ENCODE measurements at regions not wholly inside any gene's neighbourhood (a gene's known extent, or its start where the extent isn't known, plus 50 kb on each side); places are given as distances from the start of the nearest gene placed in this dataset.

DNA sequence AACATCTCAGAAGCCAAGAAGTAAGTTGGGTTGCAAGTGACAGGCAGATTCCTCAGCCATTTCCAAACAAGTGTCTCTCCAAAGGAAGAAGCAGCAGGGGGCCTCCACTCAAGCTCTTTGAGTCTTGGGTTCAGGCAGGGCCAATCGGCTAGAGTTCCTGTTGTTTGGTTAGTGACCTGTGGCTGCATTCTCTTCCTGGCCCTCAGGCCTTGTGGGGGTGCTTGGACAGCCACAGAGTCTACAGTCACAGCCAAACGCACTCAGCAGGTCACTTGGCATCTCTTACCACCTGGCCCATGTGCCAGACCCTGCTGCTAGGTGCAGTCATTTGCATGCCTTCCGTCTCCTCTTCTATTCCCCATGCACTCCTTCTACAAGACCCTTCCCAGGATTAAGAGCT lies 353.9 kb downstream of the GRIN2B start:
- no peak for TF ChIP-seq EZH2 (IDR thresholded peaks at IDR 0.05)
- TF ChIP-seq, protein P1, sequence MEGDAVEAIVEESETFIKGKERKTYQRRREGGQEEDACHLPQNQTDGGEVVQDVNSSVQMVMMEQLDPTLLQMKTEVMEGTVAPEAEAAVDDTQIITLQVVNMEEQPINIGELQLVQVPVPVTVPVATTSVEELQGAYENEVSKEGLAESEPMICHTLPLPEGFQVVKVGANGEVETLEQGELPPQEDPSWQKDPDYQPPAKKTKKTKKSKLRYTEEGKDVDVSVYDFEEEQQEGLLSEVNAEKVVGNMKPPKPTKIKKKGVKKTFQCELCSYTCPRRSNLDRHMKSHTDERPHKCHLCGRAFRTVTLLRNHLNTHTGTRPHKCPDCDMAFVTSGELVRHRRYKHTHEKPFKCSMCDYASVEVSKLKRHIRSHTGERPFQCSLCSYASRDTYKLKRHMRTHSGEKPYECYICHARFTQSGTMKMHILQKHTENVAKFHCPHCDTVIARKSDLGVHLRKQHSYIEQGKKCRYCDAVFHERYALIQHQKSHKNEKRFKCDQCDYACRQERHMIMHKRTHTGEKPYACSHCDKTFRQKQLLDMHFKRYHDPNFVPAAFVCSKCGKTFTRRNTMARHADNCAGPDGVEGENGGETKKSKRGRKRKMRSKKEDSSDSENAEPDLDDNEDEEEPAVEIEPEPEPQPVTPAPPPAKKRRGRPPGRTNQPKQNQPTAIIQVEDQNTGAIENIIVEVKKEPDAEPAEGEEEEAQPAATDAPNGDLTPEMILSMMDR (IDR thresholded peaks at IDR 0.05 in 2 of 3, conservative IDR thresholded peaks at IDR 0.05 in 1 of 3; ENCODE audit: borderline replicate concordance in 1 of 3, insufficient read depth in 1 of 3, low read depth in 2 of 3, low read length in 2 of 3): no peak
- TF ChIP-seq TCF7L2 (IDR thresholded peaks at IDR 0.05; ENCODE audit: borderline replicate concordance, extremely low read depth, insufficient read depth, insufficient read length): no peak
- no peak for TF ChIP-seq YY1 (IDR thresholded peaks at IDR 0.05; ENCODE audit: extremely low read depth, insufficient replicate concordance, low read depth, low read length)

Data from HCT116 (cell line).